Body of pancreas (tissue), 4 donors: ENCODE measurements at regions not wholly inside any gene's neighbourhood (a gene's known extent, or its start where the extent isn't known, plus 50 kb on each side); places are given as distances from the start of the nearest gene placed in this dataset.

Experiments used
- ATAC-seq: fragments of 150-250 bp; one replicate; pipeline ENCODE4 v1.9.1; 2016
- DNase-seq, 4 donors: peaks; one replicate each; pipeline ENCODE4 v3.0.0-alpha.2; 2019
- H3K27ac ChIP-seq, 4 donors: fragments of 200-600 bp; sonication (generic); 1 replicate in 3 of 4; 2 replicates in 1 of 4; pipeline versions ENCODE4 v1.5.1 to v1.6.1; 2016 to 2019; ENCODE audit warnings: mild to moderate bottlenecking in 1 of 4, mixed read lengths in 1 of 4, moderate library complexity in 1 of 4
- H3K27me3 ChIP-seq, 2 donors: fragments of 200-600 bp; sonication (generic); one replicate each; pipeline ENCODE4 v1.6.0; 2016; ENCODE audit warnings: mild to moderate bottlenecking in 1 of 2
- H3K36me3 ChIP-seq, 2 donors: fragments of 200-600 bp; sonication (generic); replicated peaks in 1 of 2; 2 replicates each; pipeline ENCODE4 v1.5.1; 2016; ENCODE audit warnings: low read depth in 2 of 2; ENCODE audit not compliant: insufficient read depth in 1 of 2
- H3K4me1 ChIP-seq: fragments of 200-600 bp; sonication (generic); one replicate; pipeline ENCODE4 v1.6.0; 2016
- H3K4me3 ChIP-seq, 2 donors: fragments of 200-600 bp; sonication (generic); 1 replicate in 1 of 2; 2 replicates in 1 of 2; pipeline ENCODE4 v1.5.1; 2016 to 2019
- H3K9me3 ChIP-seq, 3 donors: fragments of 200-600 bp; sonication (generic); 1 replicate in 2 of 3; 2 replicates in 1 of 3; pipeline ENCODE4 v1.5.1; 2016
- CTCF ChIP-seq, 7 experiments: fragments of 450-650 bp in 4 of 7; fragments of 200-600 bp in 3 of 7; sonication (generic) in 3 of 7; IDR thresholded peaks; one replicate each; pipeline ENCODE4 v1.5.1; 2016 to 2019; ENCODE audit warnings: antibody characterized with exemption in 7 of 7
- POLR2A ChIP-seq, 3 donors: fragments of 450-650 bp; IDR thresholded peaks; one replicate each; pipeline ENCODE4 v1.6.1; 2016; ENCODE audit warnings: antibody characterized with exemption in 3 of 3, mild to moderate bottlenecking in 2 of 3
- WGBS, 2 donors: methylation state at CpG; one replicate each; pipeline ENCODE4 v1.1.5; 2017; 5-methylcytosine and 5-hydroxymethylcytosine counted together
- intact Hi-C: fragments of 100-400 bp; cut with DNase I; formaldehyde crosslinking; loops from one replicate; pipeline ENCODE4 v1.15.1; 2023

GRCh38 chrX:20500949-20501348, 234.2 kb upstream of the RPS6KA3 start:
- no peak for DNase-seq
- TF ChIP-seq POLR2A (IDR thresholded peaks at IDR 0.05) (no peak), CTCF (IDR thresholded peaks at IDR 0.05) (no peak)

GRCh38 chrX:20500171-20500865, 233.6 kb upstream of the RPS6KA3 start:
- Histone ChIP-seq H3K9me3 (no peaks in the 10 kb centered on the region), H3K27ac (no peak overlapping the region), H3K4me1 (no peaks in the 10 kb centered on the region), H3K36me3 (no peaks in the 10 kb centered on the region), H3K27me3 (no peaks in the 10 kb centered on the region), H3K4me3 (no peak overlapping the region)
- 59 to 61% methylated on average over 6 of the region's 6 CpGs for WGBS, 2 donors
- DNase-seq (no peak), ATAC-seq (no peak)
- intact Hi-C loops = no loop called here
- no peak for TF ChIP-seq POLR2A (IDR thresholded peaks at IDR 0.05)
- TF ChIP-seq CTCF (IDR thresholded peaks at IDR 0.05) = no peak

More at GRCh38 chrX:20500949-20501348, 234.2 kb upstream of the RPS6KA3 start:
- Histone ChIP-seq H3K4me1 (no peaks in the 10 kb centered on the region), H3K9me3 (no peaks in the 10 kb centered on the region), H3K4me3 (no peak overlapping the region), H3K27me3 (no peaks in the 10 kb centered on the region), H3K36me3 (no peaks in the 10 kb centered on the region), H3K27ac (no peak overlapping the region)
- no peak for ATAC-seq
- intact Hi-C loops = no loop called here

GRCh38 chrX:20499763-20500162, 233.1 kb upstream of the RPS6KA3 start:
- H3K4me3 ChIP-seq = no peak overlapping the region
- DNase-seq (no peak), ATAC-seq (no peak)
- H3K36me3 ChIP-seq = no peaks in the 10 kb centered on the region
- no peak overlapping the region for H3K27ac ChIP-seq
- TF ChIP-seq POLR2A (IDR thresholded peaks at IDR 0.05) (no peak), CTCF (IDR thresholded peaks at IDR 0.05) (no peak)
- H3K4me1 ChIP-seq = no peaks in the 10 kb centered on the region
- H3K9me3 ChIP-seq = no peaks in the 10 kb centered on the region
- intact Hi-C loops = no loop called here
- no peaks in the 10 kb centered on the region for H3K27me3 ChIP-seq

GRCh38 chrX:20498851-20499635, 232.3 kb upstream of the RPS6KA3 start:
- DNase-seq = no peak
- 76 to 78% methylated on average over 7 of the region's 7 CpGs for WGBS, 2 donors
- intact Hi-C loops = no loop called here
- H3K27ac ChIP-seq = no peak overlapping the region
- H3K9me3 ChIP-seq = no peaks in the 10 kb centered on the region
- ATAC-seq = no peak
- no peaks in the 10 kb centered on the region for H3K4me1 ChIP-seq
- H3K4me3 ChIP-seq = no peak overlapping the region
- no peaks in the 10 kb centered on the region for H3K27me3 ChIP-seq
- TF ChIP-seq CTCF (IDR thresholded peaks at IDR 0.05) (no peak), POLR2A (IDR thresholded peaks at IDR 0.05) (no peak)
- H3K36me3 ChIP-seq = no peaks in the 10 kb centered on the region
